ENCODE measurements at regions not wholly inside any gene's neighbourhood (a gene's known extent, or its start where the extent isn't known, plus 50 kb on each side); places are given as distances from the start of the nearest gene placed in this dataset.

DNA sequence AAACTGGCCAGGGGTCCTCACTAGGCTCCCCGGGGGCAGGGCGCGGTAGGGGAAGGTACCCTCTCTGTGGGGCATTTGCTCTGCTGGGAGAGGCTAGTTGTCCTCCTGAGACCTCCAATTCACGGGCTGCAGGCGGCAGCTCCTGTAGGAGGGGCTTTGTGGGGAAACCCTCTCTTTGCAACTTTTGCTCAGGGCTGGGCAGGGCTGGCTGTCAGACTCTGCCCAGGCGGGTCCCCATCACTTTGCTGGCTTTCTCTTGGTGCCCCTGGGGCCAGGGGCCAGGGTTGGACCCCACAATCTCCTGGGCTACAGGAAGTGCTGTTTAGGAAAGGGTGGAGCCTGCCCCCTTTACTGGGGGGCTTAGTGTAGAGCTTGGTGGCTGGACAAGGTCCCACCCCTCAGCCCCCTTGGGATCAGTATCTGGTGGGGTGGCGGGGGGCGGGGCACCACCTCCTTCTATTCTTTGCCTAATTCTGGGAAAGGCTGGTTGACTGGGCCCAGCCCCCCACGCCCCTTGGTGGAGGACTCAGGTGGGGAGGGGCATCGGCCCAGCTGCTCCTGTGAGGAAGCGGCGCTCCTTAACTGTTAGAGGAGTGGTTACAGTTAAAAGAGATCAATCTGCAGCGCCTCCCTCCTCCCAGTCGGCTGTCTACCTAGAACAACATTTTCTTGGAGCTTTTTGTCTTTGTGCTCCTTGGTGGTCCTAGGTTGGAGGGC, 918.7 kb downstream of the AACS start:
- H3K4ac ChIP-seq (replicated peaks; ENCODE audit: insufficient read length, low read depth, low read length): no peak overlapping the region
- no peak overlapping the region for H2AK5ac ChIP-seq (ENCODE audit: low read depth, low read length)
- FAIRE-seq: no peak
- ChIA-PET POLR2A (ENCODE audit: partially characterized antibody) (no interaction called here), CTCF (ENCODE audit: partially characterized antibody) (interaction anchor here (1.5 kb wide), 1 partner anchor 39 kb away, joined by 3 read pairs; no protein-coding TSS in a partner anchor)
- WGBS, 2 experiments (ENCODE audit: extremely low coverage in 1 of 2, insufficient coverage in 1 of 2, insufficient read length in 1 of 2, insufficient replicate concordance in 2 of 2, low coverage in 1 of 2, low lambda C conversion rate in 2 of 2, missing lambda C conversion rate in 1 of 2): 0% methylated on average over 8 of the region's 14 CpGs; no CpG with 5 or more reads in 1 of the 2 experiments
- H4K20me1 ChIP-seq (replicated peaks in 1 of 2; ENCODE audit: control insufficient read depth in 1 of 2, insufficient read depth in 2 of 2, low read length in 2 of 2): no peaks in the 10 kb centered on the region
- H3K18ac ChIP-seq (ENCODE audit: extremely low read depth, low read length): peak overlapping the region; percentile 81
- no peak overlapping the region for H2BK15ac ChIP-seq (ENCODE audit: low read length)
- H2BK120ac ChIP-seq (replicated peaks; ENCODE audit: low read depth, low read length): no peak overlapping the region
- H2BK12ac ChIP-seq (ENCODE audit: low read depth, low read length): 0 out of 2 replicates have a peak overlapping the region, but pooled peaks have one; percentile 55
- H3K4me3 ChIP-seq (ENCODE audit: extremely low read depth in 1 of 4, insufficient read depth in 2 of 4, low read depth in 3 of 4, low read length in 4 of 4): peak overlapping the region; percentile 60 to 78 (median 70)
- no peaks in the 10 kb centered on the region for H3K9me3 ChIP-seq (ENCODE audit: insufficient read depth in 2 of 2, low read depth in 1 of 2, low read length in 1 of 2)
- H3K79me2 ChIP-seq (ENCODE audit: control insufficient read depth in 1 of 2, insufficient read depth in 2 of 2, low read length in 2 of 2): no peaks in the 10 kb centered on the region
- peak overlapping the region in 3 of 4 experiments; percentile 47 to 58 (median 53); a peak in 5 of 7 replicates for H3K9ac ChIP-seq (replicated peaks in 1 of 4; ENCODE audit: extremely low read depth in 1 of 4, low read depth in 3 of 4, low read length in 3 of 4)
- H3K23ac ChIP-seq (ENCODE audit: insufficient read length): no peak overlapping the region
- H3K36me3 ChIP-seq (ENCODE audit: control insufficient read depth in 2 of 4, insufficient read depth in 4 of 4, low read length in 3 of 4): no peaks in the 10 kb centered on the region
- no peak overlapping the region for H3K14ac ChIP-seq (ENCODE audit: insufficient read length)
- no peak overlapping the region for H3K56ac ChIP-seq (replicated peaks; ENCODE audit: insufficient read length, low read depth, low read length)
- H3K23me2 ChIP-seq (ENCODE audit: low read depth, low read length): peaks cover 7% of the 10 kb centered on the region; the same call in 1 of the 2 replicates
- peak overlapping the region; percentile 39; the same call in 1 of the 2 replicates for H4K8ac ChIP-seq (ENCODE audit: extremely low read depth, insufficient read depth, low read length)
- TF ChIP-seq HDAC2 (IDR thresholded peaks at IDR 0.05; ENCODE audit: borderline replicate concordance in 1 of 2, low read depth in 2 of 2, low read length in 2 of 2): peak in 1 of 2 experiments; percentile 50; a peak in 1 of 4 replicates
- TF ChIP-seq, protein P1, sequence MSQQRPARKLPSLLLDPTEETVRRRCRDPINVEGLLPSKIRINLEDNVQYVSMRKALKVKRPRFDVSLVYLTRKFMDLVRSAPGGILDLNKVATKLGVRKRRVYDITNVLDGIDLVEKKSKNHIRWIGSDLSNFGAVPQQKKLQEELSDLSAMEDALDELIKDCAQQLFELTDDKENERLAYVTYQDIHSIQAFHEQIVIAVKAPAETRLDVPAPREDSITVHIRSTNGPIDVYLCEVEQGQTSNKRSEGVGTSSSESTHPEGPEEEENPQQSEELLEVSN (IDR thresholded peaks at IDR 0.05): no peak
- TF ChIP-seq SRF (IDR thresholded peaks at IDR 0.05; ENCODE audit: low read depth, low read length): no peak
- TF ChIP-seq CHD2 (IDR thresholded peaks at IDR 0.05; ENCODE audit: low read length): no peak
- TF ChIP-seq TAF1 (IDR thresholded peaks at IDR 0.05; ENCODE audit: low read depth, low read length): 0 out of 2 replicates have a peak, but pooled peaks have one; percentile 32
- TF ChIP-seq SP1 (IDR thresholded peaks at IDR 0.05; ENCODE audit: low read depth, low read length): peak; percentile 10; the same call in 1 of the 2 replicates
- no peak for TF ChIP-seq EZH2 (IDR thresholded peaks at IDR 0.05; ENCODE audit: low read depth, low read length, severe bottlenecking)
- peak in 1 of 2 experiments; percentile 64; a peak in 2 of 4 replicates for TF ChIP-seq SIN3A (conservative IDR thresholded peaks at IDR 0.05 in 1 of 2, IDR thresholded peaks at IDR 0.05 in 1 of 2; ENCODE audit: low read depth in 1 of 2, low read length in 2 of 2)
- TF ChIP-seq YY1 (IDR thresholded peaks at IDR 0.05; ENCODE audit: low read depth, low read length): no peak
- TF ChIP-seq CREB1 (IDR thresholded peaks at IDR 0.05): 0 out of 2 replicates have a peak, but pooled peaks have one; percentile 2
- TF ChIP-seq RFX5 (IDR thresholded peaks at IDR 0.05; ENCODE audit: borderline replicate concordance, low read depth, low read length): no peak
- peaks cover 0 to 4% (median 4%) of the 10 kb centered on the region in 4 experiments; a peak in 6 of 7 replicates for H3K4me1 ChIP-seq (replicated peaks in 1 of 4; ENCODE audit: control insufficient read depth in 3 of 4, insufficient read depth in 4 of 4, low read length in 3 of 4)
- H2AFZ ChIP-seq (ENCODE audit: low read length): peak overlapping the region; percentile 68
- peak overlapping the region; percentile 49 for H4K5ac ChIP-seq (ENCODE audit: insufficient read length, low read depth, low read length)
- DNase-seq (ENCODE audit: low read depth in 1 of 2, low spot score in 2 of 2): peak in 1 of 2 experiments; percentile 82
- H3K4me2 ChIP-seq (ENCODE audit: insufficient read depth in 1 of 2, low read depth in 2 of 2, low read length in 2 of 2): peak overlapping the region; percentile 80 to 89
- H2BK20ac ChIP-seq (ENCODE audit: low read length): no peak overlapping the region
- H2BK5ac ChIP-seq (ENCODE audit: low read depth, low read length): peak overlapping the region; percentile 78; the same call in 1 of the 2 replicates
- peaks cover 0 to 3% (median 1%) of the 10 kb centered on the region in 4 experiments; a peak in 4 of 7 replicates for H3K27me3 ChIP-seq (replicated peaks in 1 of 4; ENCODE audit: control insufficient read depth in 3 of 4, extremely low read depth in 1 of 4, insufficient read depth in 3 of 4, low read length in 3 of 4)
- H3K27ac ChIP-seq (ENCODE audit: low read depth, low read length): peak overlapping the region; percentile 38; the same call in 1 of the 2 replicates
- H4K91ac ChIP-seq (replicated peaks; ENCODE audit: insufficient read length, low read length): peak overlapping the region; percentile 31
- no peaks in the 10 kb centered on the region for H3K79me1 ChIP-seq (ENCODE audit: low read depth, low read length)
